IPS-NIHi7 (cell line): ENCODE measurements at regions not wholly inside any gene's neighbourhood (a gene's known extent, or its start where the extent isn't known, plus 50 kb on each side); places are given as distances from the start of the nearest gene placed in this dataset.

ENCODE experiments used
- DNase-seq: peaks from one replicate; pipeline ENCODE4 v3.0.0; 2012; ENCODE audit warnings: mixed read lengths; ENCODE audit errors: extremely low spot score

- no peak for DNase-seq
These were observed 159.0 kb upstream of the CTNNB1 start for GRCh38 chr3:41040256-41040655.

- DNase-seq, result no peak
These were observed 157.8 kb upstream of the CTNNB1 start for GRCh38 chr3:41041462-41041861.

GRCh38 chr3:41041899-41042298, 157.4 kb upstream of the CTNNB1 start:
- DNase-seq, result no peak

- no peak for DNase-seq
These were observed 154.8 kb upstream of the CTNNB1 start for GRCh38 chr3:41044523-41044922.

GRCh38 chr3:41045491-41045890, 153.8 kb upstream of the CTNNB1 start:
- no peak for DNase-seq

- no peak for DNase-seq
These were observed 149.2 kb upstream of the CTNNB1 start for GRCh38 chr3:41050144-41050543.

- DNase-seq, result no peak
These were observed 146.1 kb upstream of the CTNNB1 start for GRCh38 chr3:41053220-41053619.

GRCh38 chr3:41060106-41060505, 139.2 kb upstream of the CTNNB1 start:
- no peak for DNase-seq

- no peak for DNase-seq
These were observed 135.2 kb upstream of the CTNNB1 start for GRCh38 chr3:41064070-41064469.

- DNase-seq, result no peak
These were observed 134.8 kb upstream of the CTNNB1 start for GRCh38 chr3:41064526-41064925.

GRCh38 chr3:41065340-41065739, 134.0 kb upstream of the CTNNB1 start:
- no peak for DNase-seq

GRCh38 chr3:41073190-41073589, 126.1 kb upstream of the CTNNB1 start:
- no peak for DNase-seq

- peak; percentile 52 for DNase-seq
These were observed 123.3 kb upstream of the CTNNB1 start for GRCh38 chr3:41075975-41076374.

- DNase-seq, result no peak
These were observed 122.9 kb upstream of the CTNNB1 start for GRCh38 chr3:41076399-41076798.

GRCh38 chr3:41080141-41080540, 119.2 kb upstream of the CTNNB1 start:
- no peak for DNase-seq

- no peak for DNase-seq
These were observed 110.4 kb upstream of the CTNNB1 start for GRCh38 chr3:41088882-41089281.

GRCh38 chr3:41089566-41089965, 109.7 kb upstream of the CTNNB1 start:
- no peak for DNase-seq

- no peak for DNase-seq
These were observed 106.5 kb upstream of the CTNNB1 start for GRCh38 chr3:41092844-41093243.

- DNase-seq, result no peak
These were observed 105.8 kb upstream of the CTNNB1 start for GRCh38 chr3:41093476-41093875.

GRCh38 chr3:41094351-41094750, 105.0 kb upstream of the CTNNB1 start:
- DNase-seq, result no peak

GRCh38 chr3:41095702-41096101, 103.6 kb upstream of the CTNNB1 start:
- DNase-seq, result no peak

- DNase-seq, result no peak
These were observed 101.3 kb upstream of the CTNNB1 start for GRCh38 chr3:41097896-41098496.

GRCh38 chr3:41101231-41101630, 98.1 kb upstream of the CTNNB1 start:
- peak; percentile 30 for DNase-seq

- peak; percentile 28 for DNase-seq
These were observed 97.2 kb upstream of the CTNNB1 start for GRCh38 chr3:41102053-41102556.
